ENCODE measurements at regions not wholly inside any gene's neighbourhood (a gene's known extent, or its start where the extent isn't known, plus 50 kb on each side); places are given as distances from the start of the nearest gene placed in this dataset.
"Not testable (repeated sequence)": the region's sequence is repeated elsewhere in the genome, so short reads cannot be mapped to it uniquely, and the experiment has no call there.

DNA sequence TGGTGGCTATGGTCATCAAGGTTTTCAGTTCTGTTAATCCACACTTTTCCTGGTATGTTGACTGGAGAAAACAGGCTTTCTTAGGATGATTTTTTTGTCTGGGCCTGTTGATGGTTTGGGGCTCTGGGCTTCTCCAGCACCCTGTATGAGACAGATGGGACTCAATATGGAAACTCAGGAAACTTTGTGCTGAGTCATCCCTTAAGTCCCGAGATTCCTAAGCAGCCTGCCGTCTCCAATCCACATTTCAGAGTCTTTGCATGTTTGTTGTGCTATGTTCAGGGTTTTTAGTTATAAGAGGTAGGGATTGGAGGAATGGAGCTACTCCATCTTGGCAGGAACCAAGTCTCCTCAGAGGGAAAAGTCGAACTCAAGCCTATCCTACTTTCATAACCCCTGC, 253.3 kb upstream of the FOXF1 start:
- DNase-seq (ENCODE audit: low spot score): no peak

DNA sequence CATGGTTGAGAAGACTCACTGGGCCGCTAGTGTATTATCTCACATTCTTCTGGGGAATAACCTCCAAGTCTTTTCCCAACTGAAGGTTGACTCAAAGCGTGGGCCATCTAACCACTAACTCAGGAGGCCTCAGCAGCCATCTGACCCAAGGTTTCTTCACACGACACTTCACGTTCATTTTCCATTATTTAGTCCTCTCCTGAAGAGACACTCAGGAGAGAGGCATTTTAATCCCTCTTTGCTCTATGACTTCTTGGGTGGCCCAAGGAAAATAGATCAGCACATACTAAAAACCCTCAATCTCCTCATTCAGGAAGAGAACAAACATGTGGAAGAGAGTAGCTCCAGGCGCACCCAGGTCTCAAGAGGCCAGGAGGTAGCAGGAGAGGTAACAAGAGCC, 252.8 kb upstream of the FOXF1 start:
- DNase-seq (ENCODE audit: low spot score): no peak

DNA sequence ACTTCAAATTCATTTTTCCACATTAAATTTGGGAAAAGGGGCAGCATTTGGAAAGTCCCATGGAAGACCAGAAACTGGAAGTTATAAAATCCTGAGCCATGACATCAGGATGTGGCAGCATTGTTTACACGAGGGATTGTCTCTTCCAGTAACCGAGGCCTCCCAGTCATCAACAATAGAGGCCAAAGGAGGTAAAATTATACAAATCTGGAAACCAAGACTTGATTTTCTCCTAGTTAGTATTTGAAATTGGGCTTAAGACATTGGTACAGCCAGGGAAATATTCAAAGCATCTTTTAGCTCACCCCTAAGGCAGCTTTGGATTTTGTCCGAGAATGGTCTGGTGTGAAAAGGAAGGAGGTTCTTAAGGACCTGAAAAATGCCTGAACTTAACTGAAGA, 251.6 kb upstream of the FOXF1 start:
- peak; percentile 15 for DNase-seq (ENCODE audit: low spot score)

DNA sequence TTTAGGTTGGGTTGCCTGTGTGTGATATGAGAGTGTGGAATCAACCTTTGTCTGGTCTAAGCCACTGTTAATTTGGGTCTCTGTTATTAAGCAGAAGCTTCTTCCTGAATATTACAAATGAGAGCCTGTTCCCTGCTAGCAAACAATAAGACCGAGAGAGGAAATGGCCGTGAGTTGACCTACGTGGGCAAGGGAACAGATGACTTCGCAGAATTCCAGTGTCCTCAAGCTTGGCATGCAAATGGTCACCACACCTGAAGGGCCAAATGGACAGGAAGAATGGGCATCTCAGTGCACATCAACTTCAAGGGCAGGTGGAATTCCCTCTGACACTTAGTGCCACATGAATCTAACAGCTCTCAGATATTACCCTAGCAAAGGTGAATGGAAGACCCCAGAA, 250.8 kb upstream of the FOXF1 start:
- DNase-seq (ENCODE audit: low spot score): no peak

DNA sequence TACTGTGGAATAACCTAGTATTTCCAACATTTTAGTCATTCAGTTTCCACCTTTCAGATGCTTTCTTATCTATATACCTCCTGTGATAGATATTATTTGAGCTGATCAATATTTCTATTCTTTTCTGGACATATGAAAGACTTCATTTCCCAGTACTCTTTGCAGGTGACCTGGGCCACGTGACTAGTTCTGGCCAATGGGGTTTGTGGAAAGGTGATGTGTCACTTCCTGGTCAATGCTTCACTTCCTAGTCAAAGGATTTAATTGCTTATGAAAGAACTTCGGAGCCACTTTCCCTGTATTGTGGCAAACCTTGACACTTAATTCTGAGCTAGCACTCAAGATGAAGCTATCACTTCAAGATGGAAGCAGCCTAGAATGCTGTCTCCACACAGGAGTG, 248.9 kb upstream of the FOXF1 start:
- no peak for DNase-seq (ENCODE audit: low spot score)

DNA sequence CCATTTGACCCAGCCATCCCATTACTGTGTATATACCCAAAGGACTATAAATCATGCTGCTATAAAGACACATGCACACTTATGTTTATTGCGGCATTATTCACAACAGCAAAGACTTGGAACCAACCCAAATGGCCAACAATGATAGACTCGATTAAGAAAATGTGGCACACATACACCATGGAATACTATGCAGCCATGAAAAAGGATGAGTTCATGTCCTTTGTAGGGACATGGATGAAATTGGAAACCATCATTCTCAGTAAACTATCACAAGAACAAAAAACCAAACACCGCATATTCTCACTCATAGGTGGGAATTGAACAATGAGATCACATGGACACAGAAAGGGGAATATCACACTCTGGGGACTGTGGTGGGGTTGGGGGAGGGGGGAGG, 242.7 kb upstream of the FOXF1 start:
- not testable (repeated sequence) for DNase-seq (ENCODE audit: low spot score)

DNA sequence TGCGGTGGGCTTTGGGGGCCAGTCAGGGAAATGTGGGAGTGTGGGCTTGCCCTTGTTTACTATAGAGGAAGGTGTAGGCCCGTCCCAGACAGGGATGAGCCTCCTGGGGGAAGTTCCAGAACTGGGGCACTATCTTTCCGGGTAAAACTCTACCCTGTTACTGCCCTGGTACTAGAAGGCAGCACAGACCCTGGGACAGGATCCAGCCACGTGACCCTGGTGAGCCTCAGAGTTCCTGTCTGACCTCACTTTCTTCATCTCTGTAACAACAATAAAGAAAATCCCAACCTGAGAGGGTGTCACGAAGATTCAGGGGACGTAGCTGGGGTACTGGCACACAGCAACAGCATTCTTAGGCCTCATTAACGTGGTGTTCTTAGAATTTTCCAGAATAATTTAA, 239.6 kb upstream of the FOXF1 start:
- DNase-seq (ENCODE audit: low spot score): peak; percentile 9

DNA sequence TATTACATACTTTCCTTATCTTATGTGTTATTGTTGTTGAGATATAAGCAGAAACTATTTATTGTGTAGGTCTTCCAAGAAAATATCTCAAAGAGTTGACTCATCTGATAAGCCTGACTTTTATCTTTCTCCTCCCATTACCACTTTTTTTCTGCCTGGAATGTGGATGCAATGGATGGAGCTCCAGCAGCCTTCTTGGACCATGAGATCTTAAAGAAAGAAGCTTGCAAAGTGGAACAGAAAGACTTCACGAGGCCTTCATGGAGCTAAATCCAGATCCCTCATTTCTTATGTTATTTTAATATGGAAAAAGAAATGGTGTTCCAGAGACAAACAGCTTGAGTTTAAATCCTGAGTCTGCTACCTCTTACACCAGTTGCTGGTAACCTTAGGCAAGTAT, 237.6 kb upstream of the FOXF1 start:
- DNase-seq (ENCODE audit: low spot score): no peak

DNA sequence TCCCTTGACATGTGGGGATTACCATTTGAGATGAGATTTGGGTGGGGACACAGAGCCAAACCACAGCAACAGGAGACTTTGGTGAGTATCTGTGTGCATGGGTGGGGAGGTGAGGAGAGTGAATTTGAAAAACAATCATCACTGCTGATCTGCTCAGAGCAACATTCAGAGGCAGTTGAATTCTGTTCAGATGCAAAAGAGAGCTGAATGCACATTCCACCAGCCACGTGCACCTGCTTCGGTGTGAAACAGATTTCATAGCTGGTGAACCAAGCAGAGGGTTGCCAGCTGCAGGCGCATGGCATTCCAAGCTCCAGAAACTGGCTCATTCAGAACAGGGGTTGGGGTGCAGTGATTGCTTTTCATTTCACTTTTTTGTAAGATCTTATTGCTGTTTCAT, 233.1 kb upstream of the FOXF1 start:
- no peak for DNase-seq (ENCODE audit: low spot score)

DNA sequence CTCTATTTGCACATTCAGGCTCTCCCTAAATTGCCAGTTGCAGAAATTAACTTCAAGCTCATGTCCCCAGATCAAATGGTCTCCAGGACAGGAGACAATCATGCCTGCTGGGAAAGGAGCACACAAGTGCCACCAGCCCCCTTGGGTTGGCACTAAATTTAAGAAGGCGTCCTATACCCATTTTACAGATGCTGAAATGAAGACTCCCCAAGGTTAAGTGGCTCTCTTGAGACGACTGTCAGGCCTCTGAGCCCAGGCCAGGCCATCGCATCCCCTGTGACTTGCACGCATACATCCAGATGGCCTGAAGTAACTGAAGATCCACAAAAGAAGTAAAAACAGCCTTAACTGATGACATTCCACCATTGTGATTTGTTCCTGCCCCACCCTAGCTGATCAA, 232.5 kb upstream of the FOXF1 start:
- not testable (repeated sequence) for DNase-seq (ENCODE audit: low spot score)

DNA sequence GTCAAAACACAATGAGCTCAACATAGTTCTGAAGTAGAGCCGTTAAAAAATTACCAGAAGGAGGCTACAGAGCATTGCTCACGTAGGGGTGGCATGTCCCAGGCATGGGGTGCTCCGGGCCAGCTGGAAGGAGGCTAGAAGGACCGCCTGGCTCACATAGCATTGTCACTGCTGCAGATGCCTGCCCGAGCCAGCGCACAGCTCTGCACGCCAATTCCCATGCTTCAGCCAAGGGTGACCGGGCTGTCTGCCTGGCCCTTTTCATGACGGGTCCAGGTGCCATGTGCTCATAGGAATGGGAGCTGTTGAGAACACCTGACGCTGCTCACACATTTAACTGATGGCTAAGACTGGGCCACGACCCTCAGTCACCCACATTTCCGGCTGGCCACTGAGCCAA, 228.9 kb upstream of the FOXF1 start:
- DNase-seq (ENCODE audit: low spot score): no peak

DNA sequence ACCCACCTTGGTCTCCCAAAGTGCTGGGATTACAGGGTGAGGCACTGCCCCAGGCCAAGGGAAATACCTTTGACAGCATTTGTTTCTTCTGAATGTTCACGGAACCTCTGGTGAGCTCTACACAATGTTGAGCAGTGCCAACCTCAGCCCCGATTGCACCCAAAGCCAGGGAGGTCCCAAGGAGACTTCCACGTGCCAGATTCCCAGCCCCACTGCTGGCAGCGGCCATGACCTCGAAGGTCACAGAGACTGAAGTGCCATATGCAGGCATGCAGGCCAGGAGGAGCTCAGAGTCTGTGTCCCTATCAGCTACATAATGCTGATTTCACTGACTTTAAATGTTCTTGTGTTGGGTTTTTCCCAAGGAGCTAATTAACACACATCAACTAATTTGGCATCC, 226.4 kb upstream of the FOXF1 start:
- DNase-seq (ENCODE audit: low spot score): no peak

DNA sequence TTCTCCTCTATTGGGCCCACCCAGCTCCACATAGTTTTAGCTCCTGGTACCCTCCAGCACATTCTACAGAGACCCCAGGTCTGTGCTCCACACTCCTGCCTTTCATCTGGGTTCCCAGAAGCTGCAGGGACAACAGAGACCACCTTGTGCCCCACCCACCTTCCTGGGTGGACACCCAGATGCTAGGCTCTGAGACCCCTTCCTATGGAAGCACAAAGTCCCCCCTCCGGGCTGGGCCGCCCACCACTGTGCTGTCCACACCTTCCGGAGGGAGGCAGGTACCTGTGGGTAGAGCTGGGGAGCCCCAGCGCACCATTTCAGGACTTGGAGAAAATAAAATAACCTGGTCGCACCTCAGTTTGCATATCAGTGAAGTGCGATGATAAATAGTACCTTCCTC, 224.9 kb upstream of the FOXF1 start:
- no peak for DNase-seq (ENCODE audit: low spot score)

DNA sequence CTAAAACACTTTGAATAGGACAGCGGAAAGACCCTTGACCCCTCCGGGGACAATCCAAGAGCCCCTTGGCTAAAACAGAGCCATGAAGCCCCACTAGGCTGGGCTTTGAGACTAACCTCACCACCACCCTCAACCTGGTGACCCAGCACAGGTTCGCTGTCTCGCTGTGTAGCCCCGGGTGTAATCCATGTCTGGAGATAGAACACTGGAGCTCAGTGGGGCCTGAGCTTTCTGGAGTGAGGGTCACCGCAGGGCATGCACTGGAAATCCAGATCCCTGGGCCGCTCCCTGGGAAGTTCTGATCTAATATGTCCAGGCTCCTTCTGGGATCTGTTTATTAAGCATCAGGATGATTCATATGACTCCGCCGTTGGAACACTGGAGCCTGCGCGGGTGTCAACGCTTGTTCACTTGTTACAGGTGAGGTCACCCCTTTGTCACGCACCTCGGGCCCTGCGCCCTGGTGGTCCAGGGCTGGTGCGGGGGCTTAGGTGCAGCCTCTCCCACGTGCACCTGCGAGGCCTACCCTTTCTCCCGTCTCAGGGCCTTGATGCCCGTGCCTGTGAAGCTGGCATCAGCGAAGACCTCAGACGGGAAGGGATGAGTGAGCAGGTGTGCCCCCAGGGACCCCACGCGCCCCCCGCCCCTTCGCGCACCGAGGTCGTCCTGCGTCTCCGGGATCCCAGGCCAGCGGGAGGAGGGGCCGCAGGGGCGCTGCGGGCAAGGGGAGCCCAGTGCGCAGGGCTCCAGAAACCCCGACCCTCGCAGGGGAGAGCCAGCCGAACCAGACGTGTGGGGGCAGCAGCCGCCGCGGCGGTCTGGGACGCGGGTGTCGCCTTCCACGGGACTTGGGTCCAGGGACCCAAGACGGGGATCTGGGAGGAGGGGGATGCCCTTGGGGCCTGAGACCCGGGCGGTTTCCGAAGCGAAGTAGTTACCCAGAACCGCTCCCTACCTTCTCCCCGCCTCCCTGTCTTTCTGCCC, 224.1 kb upstream of the FOXF1 start:
- DNase-seq (ENCODE audit: low spot score): no peak

DNA sequence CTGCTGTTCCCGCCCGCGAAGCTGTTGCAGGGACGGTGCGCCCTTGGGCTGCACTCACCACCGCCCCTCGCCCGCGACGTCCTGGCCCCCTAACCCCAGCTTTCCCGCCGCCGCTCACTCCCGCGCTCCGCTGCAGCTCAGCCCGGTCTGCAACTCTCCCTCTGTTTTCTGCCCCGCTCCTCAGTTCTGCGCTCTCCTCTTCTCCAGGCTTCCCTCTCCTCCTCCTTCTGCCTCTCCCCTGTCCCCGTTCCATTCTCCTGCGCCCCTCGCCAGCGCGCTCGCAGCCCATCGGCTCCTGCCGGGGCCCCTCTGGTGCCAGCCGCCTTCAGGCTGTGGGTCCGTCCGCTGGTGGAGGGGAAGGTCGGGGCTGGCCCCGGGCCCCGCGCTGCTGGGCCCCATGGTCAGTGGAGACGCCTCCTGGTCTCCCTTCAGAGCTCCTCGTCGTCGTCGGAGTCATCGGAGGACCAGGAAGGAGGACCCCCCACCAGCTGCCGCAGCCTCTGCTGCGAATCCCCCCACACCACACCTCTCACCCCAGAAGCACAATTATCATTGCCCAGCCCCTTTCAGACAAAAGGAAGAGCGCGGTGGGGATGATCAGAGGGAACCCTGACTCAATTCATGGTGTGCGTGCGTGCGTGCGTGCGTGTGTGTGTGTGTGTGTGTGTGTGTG, 223.2 kb upstream of the FOXF1 start:
- no peak for DNase-seq (ENCODE audit: low spot score)

DNA sequence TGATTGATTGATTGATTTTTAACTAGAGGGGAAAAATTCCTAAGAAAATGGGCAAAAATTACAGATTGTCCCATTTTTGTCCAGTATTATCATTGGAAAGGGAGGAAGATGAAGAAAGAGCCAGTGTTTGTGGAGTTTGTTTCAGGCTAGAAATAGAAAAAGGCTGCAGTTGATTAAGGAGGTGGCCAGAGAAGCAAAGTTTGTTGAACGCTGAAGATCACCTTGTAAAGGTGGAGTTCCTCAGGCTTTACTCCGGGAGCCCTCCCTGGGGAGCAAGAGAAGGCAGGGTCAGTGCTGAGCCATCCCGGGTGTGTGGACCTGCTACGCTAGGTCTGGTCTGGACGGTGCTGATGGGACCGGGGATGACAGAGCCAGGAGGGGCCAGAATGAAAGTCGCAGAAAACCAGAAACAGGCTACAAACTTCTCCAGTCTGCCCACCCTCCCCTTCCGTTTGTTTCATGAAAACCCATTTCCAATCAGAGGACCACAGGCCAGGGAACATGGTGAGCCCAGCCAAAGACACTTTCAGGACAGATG, 222.6 kb upstream of the FOXF1 start:
- no peak for DNase-seq (ENCODE audit: low spot score)

DNA sequence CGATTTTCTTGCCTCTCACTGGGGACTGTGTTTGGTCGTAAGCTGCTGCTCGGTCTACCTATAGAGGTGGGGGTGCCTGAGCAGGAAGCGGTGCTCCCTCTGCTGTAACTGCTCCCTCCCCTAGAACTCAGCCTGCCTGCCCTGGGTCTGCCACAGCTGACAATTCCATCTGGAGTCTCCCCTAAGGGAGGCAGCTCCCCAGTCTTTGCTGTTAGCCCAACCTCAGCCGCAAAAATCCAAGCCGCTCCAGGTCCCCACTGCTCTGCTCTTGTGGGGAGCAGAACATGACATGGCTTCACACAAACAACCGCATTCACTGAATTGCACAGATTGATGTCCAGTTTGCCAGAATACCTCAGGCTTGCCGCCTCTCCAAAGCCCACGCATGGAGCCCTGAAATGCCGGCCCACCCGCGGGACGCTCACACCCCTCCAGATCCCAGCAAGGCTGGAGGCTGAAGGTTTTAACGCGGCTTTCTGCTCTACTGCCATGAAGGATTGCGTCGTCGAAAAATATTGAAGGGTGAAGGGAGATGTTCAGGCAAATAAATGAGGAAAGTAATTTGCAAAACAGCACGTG, 221.5 kb upstream of the FOXF1 start:
- no peak for DNase-seq (ENCODE audit: low spot score)

DNA sequence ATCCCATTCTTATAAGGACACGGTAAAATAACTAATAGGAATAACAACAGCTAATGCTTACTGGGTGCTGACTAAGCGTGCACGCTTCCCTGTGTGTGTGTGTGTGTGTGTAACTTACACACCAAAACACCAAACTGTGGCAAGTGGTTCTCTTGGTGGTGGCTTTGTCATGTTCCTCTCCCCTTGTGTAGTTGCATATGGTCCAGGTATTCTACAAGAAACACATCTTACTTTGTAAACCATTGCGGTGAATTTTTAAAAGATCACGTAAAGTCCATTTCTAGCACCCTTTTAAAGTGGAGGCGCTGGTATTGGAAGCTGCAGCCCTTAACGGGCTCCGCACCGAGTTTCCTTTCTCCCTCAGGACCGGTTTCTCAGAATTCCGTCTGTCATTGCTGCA, 221.0 kb upstream of the FOXF1 start:
- DNase-seq (ENCODE audit: low spot score): no peak

DNA sequence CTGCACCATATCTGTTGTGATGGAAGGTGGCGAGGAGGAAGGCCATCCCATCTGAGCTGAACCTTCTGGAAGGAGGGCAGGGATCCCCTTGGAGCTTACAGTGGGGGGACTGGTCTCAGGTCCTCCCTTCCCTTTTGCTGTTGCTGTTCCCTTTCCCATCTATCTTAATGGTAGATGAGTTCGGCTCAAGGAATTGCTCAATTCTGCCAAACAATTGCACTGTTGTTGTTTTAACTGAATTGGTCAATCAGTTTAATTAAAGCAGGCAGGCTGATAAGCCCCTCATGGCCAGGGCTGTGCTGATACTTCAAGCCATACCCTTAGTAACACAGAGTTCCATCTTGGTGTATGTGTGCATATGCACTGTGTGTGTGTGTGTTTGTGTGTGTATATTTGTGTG, 220.4 kb upstream of the FOXF1 start:
- no peak for DNase-seq (ENCODE audit: low spot score)

DNA sequence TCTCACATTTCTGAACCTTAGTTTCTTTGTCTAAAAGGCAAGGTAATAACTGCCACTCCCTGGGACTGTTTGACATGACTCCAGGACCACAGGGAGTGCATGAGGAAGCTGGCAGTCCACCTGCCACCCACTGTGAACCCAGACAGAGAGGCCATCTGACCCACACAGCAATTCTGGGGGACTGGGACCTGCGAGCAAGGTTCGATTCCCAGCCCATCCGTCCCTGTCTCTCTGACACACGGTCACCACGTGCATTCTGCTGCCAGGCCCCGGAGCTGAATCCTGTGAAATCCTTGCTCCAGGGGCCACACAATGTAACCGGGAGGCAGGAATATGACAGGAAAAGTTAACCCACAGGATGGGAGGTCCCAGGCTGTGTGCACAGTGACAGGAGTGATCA, 218.8 kb upstream of the FOXF1 start:
- no peak for DNase-seq (ENCODE audit: low spot score)

DNA sequence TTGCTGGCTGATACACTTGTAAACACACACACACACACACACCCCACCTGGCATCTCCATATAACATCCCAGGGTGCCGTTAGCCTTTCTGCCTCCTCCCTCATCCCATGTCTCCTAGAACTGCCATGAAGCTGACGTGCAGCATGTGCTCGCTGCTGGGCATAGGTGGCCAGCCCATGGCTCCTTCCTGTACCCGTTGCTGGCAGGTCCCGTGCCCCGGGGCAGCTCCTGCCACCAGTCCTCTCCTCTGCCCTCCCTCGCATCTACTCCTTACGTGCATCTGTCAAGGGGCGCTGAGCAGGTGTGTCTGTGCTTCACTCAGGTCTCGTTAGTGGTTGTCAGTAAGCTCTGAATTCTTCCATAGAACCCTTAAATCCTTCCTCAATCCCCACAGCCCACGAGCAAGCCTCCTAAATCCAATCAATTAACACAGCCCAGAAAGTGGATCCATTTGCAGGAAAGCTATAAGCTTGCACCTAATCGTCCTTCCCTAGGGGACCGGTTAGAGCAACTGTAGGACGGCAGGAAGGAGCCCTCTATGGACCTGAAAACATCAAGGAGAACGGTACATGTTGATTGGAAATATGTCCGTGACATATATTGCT, 218.1 kb upstream of the FOXF1 start:
- DNase-seq (ENCODE audit: low spot score): no peak

DNA sequence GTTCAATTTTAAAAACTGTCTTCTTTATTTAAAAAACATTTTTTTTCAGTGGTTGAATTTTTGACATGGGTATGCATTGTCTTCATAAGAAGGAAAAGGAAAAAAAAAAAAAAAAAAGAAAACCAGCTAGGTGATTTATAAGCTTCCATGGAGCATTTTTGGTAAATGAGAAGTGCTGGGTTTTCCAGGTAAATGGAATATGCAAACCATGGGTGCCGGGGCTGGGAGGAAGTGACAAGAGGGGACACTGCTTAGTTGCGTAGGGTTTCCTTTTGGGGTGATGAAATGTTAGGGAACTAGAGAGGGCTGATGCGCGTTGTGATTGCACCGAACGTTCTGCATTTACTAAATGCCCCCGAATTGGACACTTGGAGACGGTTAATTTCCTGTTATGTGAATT, 217.4 kb upstream of the FOXF1 start:
- no peak for DNase-seq (ENCODE audit: low spot score)
